ENCODE measurements at regions not wholly inside any gene's neighbourhood (a gene's known extent, or its start where the extent isn't known, plus 50 kb on each side); places are given as distances from the start of the nearest gene placed in this dataset.
A peak's percentile ranks its signal among the peaks of the same experiment; 100 is the strongest.

- DNase-seq (ENCODE audit: low spot score) (no peak), FAIRE-seq (no peak)
Measured at GRCh38 chr2:155427470-155427869, 729.0 kb downstream of the KCNJ3 start.

GRCh38 chr2:155424518-155424917, 726.0 kb downstream of the KCNJ3 start:
- FAIRE-seq (no peak), DNase-seq (ENCODE audit: low spot score) (no peak)

- FAIRE-seq: no peak
Measured at GRCh38 chr2:155418753-155419152, 720.3 kb downstream of the KCNJ3 start.

GRCh38 chr2:155412598-155412997, 714.1 kb downstream of the KCNJ3 start:
- FAIRE-seq (no peak), DNase-seq (ENCODE audit: low spot score) (no peak)

More at GRCh38 chr2:155418753-155419152, 720.3 kb downstream of the KCNJ3 start:
- no peak for DNase-seq (ENCODE audit: low spot score)

DNA sequence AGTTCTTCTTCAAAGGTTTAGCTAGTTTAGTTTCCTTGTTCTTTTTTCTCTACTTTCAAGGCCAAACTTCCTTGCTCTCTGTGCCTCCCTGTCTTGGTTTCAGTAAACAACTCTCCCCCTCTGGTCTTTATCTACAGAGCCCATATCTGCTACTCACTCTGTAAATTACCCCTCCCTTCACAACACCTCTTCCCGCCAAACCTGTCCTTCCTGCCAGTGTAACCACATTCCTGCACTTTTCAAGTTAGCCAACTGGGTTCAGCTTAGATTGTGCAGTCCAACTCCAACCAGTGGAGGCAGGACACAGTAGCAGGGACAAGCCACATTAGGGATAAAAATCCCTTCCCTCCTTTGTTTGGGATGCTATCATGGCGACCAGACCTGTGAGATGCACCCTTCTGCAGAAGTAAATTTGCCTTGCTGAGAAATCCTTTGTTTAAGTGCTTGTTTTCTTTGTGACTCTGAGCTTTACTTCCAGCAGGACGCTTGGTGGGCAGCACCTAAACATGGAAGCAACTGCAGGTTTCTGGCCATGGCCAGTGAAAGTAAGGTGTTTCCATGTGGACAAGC, 706.0 kb downstream of the KCNJ3 start:
- no peak for FAIRE-seq
- DNase-seq (ENCODE audit: low spot score): no peak

- FAIRE-seq (no peak), DNase-seq (ENCODE audit: low spot score) (no peak)
Measured at GRCh38 chr2:155393406-155393805, 694.9 kb downstream of the KCNJ3 start.

GRCh38 chr2:155391613-155392130, 693.2 kb downstream of the KCNJ3 start:
- DNase-seq (ENCODE audit: low spot score) (no peak), FAIRE-seq (no peak)

DNA sequence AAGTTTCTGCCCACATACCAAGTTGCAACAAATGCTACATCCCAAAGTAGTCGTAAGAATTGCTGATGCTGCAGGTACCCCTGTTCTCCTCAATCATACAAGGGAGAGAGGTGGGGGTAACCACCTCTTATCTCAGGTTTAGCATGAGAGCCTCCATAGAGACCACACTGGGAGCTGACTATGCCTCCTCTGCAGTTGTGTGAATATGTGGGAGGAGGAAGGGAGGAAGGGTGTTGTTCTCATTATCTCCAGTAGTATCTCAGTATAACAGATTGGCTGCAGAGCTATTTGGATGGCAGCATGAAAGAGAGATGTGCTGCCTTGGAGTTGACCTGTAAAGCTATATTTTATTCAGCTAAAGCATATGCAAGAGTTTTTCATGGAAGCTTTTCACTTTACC, 690.7 kb downstream of the KCNJ3 start:
- FAIRE-seq (no peak), DNase-seq (ENCODE audit: low spot score) (no peak)

DNA sequence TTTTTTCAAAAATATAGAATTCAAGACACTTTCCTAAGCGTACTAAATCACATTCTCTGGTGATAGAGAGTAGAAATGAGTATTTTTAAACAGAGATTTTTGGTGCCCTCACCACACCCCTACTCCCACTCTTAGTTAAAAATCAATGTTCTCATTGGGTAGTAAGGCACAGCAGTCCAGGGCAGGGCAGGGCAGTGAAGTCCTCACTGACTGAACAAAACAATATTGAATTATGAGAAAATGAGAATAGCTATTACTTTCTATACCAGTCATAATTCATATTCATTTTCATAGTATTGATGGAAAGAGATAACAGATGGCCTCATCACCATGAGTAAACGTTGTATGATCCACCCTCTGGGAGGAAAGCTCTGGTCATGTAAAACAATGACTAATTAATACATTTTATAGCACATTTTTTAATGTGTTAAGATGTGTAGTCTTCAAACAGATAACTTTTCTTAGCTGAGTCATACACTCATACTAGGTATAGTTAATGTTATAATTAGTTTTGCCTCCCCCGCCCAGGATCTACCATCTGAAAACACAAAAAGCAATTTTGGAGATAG, 686.1 kb downstream of the KCNJ3 start:
- no peak for DNase-seq (ENCODE audit: low spot score)
- FAIRE-seq: no peak

- FAIRE-seq: no peak
- no peak for DNase-seq (ENCODE audit: low spot score)
Measured at GRCh38 chr2:155382776-155383175, 684.3 kb downstream of the KCNJ3 start.

DNA sequence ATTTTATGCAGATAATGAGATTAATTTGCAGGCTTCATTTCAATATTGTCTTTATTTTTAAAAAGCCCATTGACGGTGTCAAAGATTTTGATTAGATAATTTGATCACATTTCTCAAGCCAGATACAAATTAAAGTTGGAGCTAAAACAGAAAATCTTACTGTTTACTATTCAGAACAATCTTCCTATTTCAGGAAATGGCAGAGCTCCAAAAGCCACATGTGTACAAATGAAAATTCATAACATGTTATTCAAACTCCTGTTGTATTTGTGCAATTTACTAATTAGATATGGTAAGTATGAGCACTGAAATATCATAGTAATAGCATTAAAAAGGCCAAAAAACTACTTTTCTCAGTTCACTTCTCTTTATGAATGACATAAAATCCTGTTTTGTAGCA, 682.9 kb downstream of the KCNJ3 start:
- DNase-seq (ENCODE audit: low spot score) (no peak), FAIRE-seq (no peak)

- FAIRE-seq: no peak
- no peak for DNase-seq (ENCODE audit: low spot score)
Measured at GRCh38 chr2:155379494-155379893, 681.0 kb downstream of the KCNJ3 start.

- FAIRE-seq: no peak
- no peak for DNase-seq (ENCODE audit: low spot score)
Measured at GRCh38 chr2:155377931-155378444, 679.5 kb downstream of the KCNJ3 start.

DNA sequence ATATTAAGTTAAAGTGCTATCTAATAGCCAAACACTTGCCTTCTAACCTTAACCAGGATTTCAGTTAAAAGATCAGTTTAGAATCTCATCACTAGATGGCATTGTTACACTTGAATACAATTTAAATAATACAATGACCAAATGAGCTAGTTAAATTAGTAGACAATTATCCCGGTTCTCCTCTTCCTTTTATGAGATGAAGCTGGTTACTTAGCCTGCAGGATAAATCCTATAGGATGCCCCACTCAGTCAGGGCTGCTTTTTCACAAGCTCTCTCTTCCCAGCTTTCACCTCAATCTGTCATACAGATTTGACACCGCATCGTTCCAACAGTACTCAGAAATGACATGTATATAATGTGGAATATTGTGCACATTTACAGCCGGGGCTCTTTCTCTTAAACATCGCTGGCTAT, 678.8 kb downstream of the KCNJ3 start:
- DNase-seq (ENCODE audit: low spot score): peak; percentile 6
- FAIRE-seq: no peak

DNA sequence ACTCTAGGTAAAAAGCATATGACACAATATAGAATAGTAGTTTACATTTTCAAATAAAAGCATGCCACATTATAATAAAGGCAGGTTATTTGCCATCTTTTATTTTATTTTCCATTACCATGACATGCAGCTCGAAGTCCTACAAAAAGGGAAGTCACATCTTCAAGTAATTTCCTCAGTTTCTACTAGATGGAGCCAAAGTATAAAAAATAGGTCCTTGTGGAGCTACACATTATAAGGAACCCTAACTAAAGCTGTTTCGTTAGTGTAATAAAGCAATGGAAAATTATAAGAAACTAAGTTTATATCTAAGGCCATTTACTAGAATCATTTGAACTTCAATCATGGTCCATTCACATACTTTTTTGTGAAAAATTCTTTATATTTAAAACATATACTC, 674.5 kb downstream of the KCNJ3 start:
- no peak for DNase-seq (ENCODE audit: low spot score)
- no peak for FAIRE-seq

DNA sequence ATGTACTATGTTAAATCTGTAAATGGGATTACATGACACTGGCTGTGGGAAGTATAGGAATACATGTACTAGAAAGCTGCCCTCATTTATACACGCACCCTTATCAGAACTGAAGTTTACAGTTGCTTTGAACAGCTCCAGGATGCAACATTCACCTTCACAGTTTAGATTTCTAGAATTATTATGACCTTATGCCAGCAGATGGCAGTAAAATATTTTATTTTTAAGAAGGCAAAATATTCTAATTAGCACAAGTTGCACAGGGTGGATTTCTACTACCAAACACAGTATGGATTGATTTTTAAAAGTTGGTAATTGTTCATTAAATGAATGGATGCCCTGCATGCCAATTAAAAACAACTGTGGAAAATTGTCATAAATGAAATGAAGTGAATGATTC, 670.4 kb downstream of the KCNJ3 start:
- DNase-seq (ENCODE audit: low spot score): no peak
- FAIRE-seq: no peak

DNA sequence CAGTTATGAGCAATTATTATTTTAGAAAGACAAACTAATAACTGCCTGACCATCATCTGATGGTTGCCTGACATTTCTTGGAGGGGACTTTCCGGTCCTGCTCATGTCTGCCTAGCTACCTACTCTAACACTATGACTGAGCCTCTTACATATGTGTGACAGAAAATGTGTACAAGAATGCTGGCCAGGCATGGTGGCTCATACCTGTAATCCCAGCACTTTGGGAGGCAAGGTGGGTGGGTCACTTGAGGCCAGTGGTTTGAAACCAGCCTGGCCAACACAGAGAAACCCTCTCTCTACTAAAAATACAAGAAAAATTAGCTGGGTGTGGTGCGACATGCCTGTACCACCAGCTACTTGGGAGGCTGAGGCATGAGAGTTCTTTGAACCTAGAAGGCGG, 666.3 kb downstream of the KCNJ3 start:
- DNase-seq (ENCODE audit: low spot score) (no peak), FAIRE-seq (no peak)

GRCh38 chr2:155363349-155363888, 664.9 kb downstream of the KCNJ3 start:
- DNase-seq (ENCODE audit: low spot score): no peak
- no peak for FAIRE-seq

DNA sequence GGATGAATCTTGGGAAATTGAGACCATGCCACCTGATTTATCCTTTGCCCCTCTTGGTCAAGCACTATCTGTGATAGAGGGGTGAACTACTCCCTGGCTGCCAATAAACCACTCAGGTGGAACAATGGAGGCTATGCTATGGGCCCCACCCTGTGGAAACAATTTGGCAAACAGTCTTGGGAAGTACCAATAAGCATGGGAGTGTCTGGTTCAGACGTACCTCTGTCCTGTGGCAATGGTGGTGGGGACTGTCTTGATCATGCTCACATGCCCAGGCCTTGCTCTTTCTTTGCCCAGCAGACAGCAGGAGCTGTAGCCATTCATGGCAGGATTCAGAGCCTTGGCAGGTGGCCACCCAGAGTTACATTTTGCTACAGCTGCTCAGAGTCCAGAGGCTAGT, 658.7 kb downstream of the KCNJ3 start:
- FAIRE-seq (no peak), DNase-seq (ENCODE audit: low spot score) (no peak)

- DNase-seq (ENCODE audit: low spot score) (no peak), FAIRE-seq (no peak)
Measured at GRCh38 chr2:155356250-155356649, 657.8 kb downstream of the KCNJ3 start.

GRCh38 chr2:155350783-155351580, 652.5 kb downstream of the KCNJ3 start:
- no peak for FAIRE-seq

GRCh38 chr2:155332016-155332415, 633.5 kb downstream of the KCNJ3 start:
- no peak for FAIRE-seq
- DNase-seq (ENCODE audit: low spot score): no peak

More at GRCh38 chr2:155350783-155351580, 652.5 kb downstream of the KCNJ3 start:
- DNase-seq (ENCODE audit: low spot score): no peak

Measured in urothelium cell line (cell line).